GM12891 (cell line): ENCODE measurements at regions not wholly inside any gene's neighbourhood (a gene's known extent, or its start where the extent isn't known, plus 50 kb on each side); places are given as distances from the start of the nearest gene placed in this dataset.

Experiments used
- POLR2A ChIP-seq: IDR thresholded peaks from 2 replicates; pipeline ENCODE4 v1.6.1; 2011; ENCODE audit warnings: low read depth, low read length, control low read depth
- POLR2AphosphoS5 ChIP-seq: IDR thresholded peaks from 2 replicates; pipeline ENCODE4 v1.6.1; 2011; ENCODE audit warnings: low read depth, low read length, control low read depth
- SPI1 ChIP-seq: IDR thresholded peaks from 2 replicates; pipeline ENCODE4 v1.6.1; 2011; ENCODE audit warnings: low read depth, low read length, control low read depth
- TAF1 ChIP-seq: IDR thresholded peaks from 2 replicates; pipeline ENCODE4 v1.6.1; 2011; ENCODE audit warnings: low read depth, low read length, control low read depth

GRCh38 chr22:27633296-27633871 lies 168.2 kb downstream of the MN1 start:
- no peak for TF ChIP-seq POLR2AphosphoS5
- no peak for TF ChIP-seq POLR2A
- TF ChIP-seq TAF1, result no peak
- no peak for TF ChIP-seq SPI1
